ENCODE measurements at regions not wholly inside any gene's neighbourhood (a gene's known extent, or its start where the extent isn't known, plus 50 kb on each side); places are given as distances from the start of the nearest gene placed in this dataset.

DNA sequence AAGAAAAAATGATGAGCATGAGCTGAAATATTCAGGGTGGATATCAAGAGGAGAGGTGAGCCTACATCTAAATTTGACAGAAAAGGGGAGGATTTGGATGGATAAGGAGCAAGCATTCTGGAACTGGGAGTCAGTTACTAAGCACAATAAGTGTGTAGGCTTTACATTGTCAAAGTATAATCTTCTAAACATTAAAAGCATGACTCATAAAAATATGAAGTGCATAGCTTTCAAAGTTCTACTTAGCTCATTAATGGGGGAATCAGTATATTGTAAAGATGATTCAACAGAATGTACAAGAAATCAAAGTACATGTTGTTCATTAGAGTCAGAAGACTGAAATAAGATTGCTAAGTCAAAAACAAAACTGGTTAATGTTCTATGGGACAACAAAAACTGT is 248.0 kb upstream of the GAS1 start:
- TF ChIP-seq, protein P1, sequence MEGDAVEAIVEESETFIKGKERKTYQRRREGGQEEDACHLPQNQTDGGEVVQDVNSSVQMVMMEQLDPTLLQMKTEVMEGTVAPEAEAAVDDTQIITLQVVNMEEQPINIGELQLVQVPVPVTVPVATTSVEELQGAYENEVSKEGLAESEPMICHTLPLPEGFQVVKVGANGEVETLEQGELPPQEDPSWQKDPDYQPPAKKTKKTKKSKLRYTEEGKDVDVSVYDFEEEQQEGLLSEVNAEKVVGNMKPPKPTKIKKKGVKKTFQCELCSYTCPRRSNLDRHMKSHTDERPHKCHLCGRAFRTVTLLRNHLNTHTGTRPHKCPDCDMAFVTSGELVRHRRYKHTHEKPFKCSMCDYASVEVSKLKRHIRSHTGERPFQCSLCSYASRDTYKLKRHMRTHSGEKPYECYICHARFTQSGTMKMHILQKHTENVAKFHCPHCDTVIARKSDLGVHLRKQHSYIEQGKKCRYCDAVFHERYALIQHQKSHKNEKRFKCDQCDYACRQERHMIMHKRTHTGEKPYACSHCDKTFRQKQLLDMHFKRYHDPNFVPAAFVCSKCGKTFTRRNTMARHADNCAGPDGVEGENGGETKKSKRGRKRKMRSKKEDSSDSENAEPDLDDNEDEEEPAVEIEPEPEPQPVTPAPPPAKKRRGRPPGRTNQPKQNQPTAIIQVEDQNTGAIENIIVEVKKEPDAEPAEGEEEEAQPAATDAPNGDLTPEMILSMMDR (IDR thresholded peaks at IDR 0.05) = no peak
- no peak for TF ChIP-seq POLR2A (IDR thresholded peaks at IDR 0.05; ENCODE audit: low read depth)

All from esophagus muscularis mucosa (tissue), 3 donors.